Panc1 (cell line): ENCODE measurements at regions not wholly inside any gene's neighbourhood (a gene's known extent, or its start where the extent isn't known, plus 50 kb on each side); places are given as distances from the start of the nearest gene placed in this dataset.
A peak's percentile ranks its signal among the peaks of the same experiment; 100 is the strongest.

Source experiments
- ATAC-seq: fragments of 200-7000 bp; cut with Tn5 transposase; 2 replicates; pipeline ENCODE4 v1.9.1; 2020; ENCODE audit warnings: mild to moderate bottlenecking, moderate library complexity
- BruUV-seq: library from RNA; stranded (reverse); fragments of 400-500 nt; replicated peaks from 2 replicates; lab custom pipeline; 2021; lab: Mats Ljungman, UMichigan
- CTCF ChIA-PET: fragments of 300-600 bp; sonication (Branson Sonifier 250); formaldehyde crosslinking; loops from one replicate; lab custom pipeline; 2022; ENCODE audit warnings: antibody characterized with exemption; lab: Charles Lee
- POLR2A ChIA-PET: fragments of 300-600 bp; sonication (Branson Sonifier 250); formaldehyde crosslinking; loops from one replicate; lab custom pipeline; 2022; ENCODE audit warnings: antibody characterized with exemption; lab: Charles Lee
- DNase-seq: peaks from one replicate; pipeline ENCODE4 v3.0.0-alpha.2; 2010; ENCODE audit warnings: low read depth, low spot score
- H3K27ac ChIP-seq: 2 replicates; pipeline ENCODE4 v1.5.1; 2011; ENCODE audit warnings: mild to moderate bottlenecking, low read length, inconsistent platforms
- H3K27me3 ChIP-seq: fragments of 200-500 bp; sonication (Bioruptor generic); 2 replicates; pipeline ENCODE4 v1.6.0; 2014; ENCODE audit warnings: low read length, inconsistent platforms; ENCODE audit not compliant: control insufficient read depth, insufficient read depth
- H3K36me3 ChIP-seq: fragments of 200-500 bp; sonication (Bioruptor generic); 2 replicates; pipeline ENCODE4 v1.5.1; 2014; ENCODE audit warnings: inconsistent platforms, mild to moderate bottlenecking, low read length, moderate library complexity; ENCODE audit not compliant: control insufficient read depth, insufficient read depth
- H3K4me1 ChIP-seq: 2 replicates; pipeline ENCODE4 v1.5.1; 2011; ENCODE audit warnings: inconsistent platforms, mild to moderate bottlenecking, low read length, moderate library complexity; ENCODE audit not compliant: control insufficient read depth, insufficient read depth
- H3K4me3 ChIP-seq, 2 experiments: 2 replicates each; pipeline ENCODE4 v1.5.1; 2011 to 2012; ENCODE audit warnings: low read depth in 2 of 2, low read length in 2 of 2, mild to moderate bottlenecking in 2 of 2, inconsistent platforms in 1 of 2, moderate library complexity in 1 of 2
- H3K9me3 ChIP-seq: fragments of 200-500 bp; sonication (Bioruptor generic); 2 replicates; pipeline ENCODE4 v1.5.1; 2014; ENCODE audit warnings: low read depth, mild to moderate bottlenecking, inconsistent platforms, low read length, moderate library complexity; ENCODE audit not compliant: control insufficient read depth, insufficient read depth
- CTCF ChIP-seq: fragments of 450-650 bp; IDR thresholded peaks from 2 replicates; pipeline ENCODE4 v1.5.1; 2017; ENCODE audit warnings: mild to moderate bottlenecking
- POLR2AphosphoS5 ChIP-seq: IDR thresholded peaks from 2 replicates; pipeline ENCODE4 v1.6.1; 2012; ENCODE audit warnings: mild to moderate bottlenecking, low read depth, low read length, moderate library complexity
- SIN3A ChIP-seq: IDR thresholded peaks from 2 replicates; pipeline ENCODE4 v1.6.1; 2012; ENCODE audit warnings: low read depth, mild to moderate bottlenecking, low read length, moderate library complexity, borderline replicate concordance; ENCODE audit not compliant: insufficient read depth
- TCF7L2 ChIP-seq: IDR thresholded peaks from 2 replicates; pipeline ENCODE4 v1.6.1; 2011; ENCODE audit warnings: mild to moderate bottlenecking, low read depth, low read length, inconsistent platforms
- in situ Hi-C: cut with HindIII; loops from 2 replicates; pipeline ENCODE4 v1.10.0; 2016; ENCODE audit warnings: low sequenced_read_pairs, low pct_unique_long_range_greater_than_20kb
- intact Hi-C: fragments of 100-400 bp; cut with micrococcal nuclease; formaldehyde crosslinking; loops from one replicate; pipeline ENCODE4 v1.10.0; 2022; ENCODE audit not compliant: unreplicated experiment
- TF ChIP-seq, protein P1 (sequence below), 2 experiments: IDR thresholded peaks; 2 replicates each; pipeline ENCODE4 v1.6.1; 2011 to 2012; ENCODE audit warnings: low read depth in 2 of 2, control low read depth in 1 of 2, low read length in 1 of 2, mild to moderate bottlenecking in 1 of 2, moderate library complexity in 1 of 2; ENCODE audit not compliant: insufficient read depth in 1 of 2

DNA sequence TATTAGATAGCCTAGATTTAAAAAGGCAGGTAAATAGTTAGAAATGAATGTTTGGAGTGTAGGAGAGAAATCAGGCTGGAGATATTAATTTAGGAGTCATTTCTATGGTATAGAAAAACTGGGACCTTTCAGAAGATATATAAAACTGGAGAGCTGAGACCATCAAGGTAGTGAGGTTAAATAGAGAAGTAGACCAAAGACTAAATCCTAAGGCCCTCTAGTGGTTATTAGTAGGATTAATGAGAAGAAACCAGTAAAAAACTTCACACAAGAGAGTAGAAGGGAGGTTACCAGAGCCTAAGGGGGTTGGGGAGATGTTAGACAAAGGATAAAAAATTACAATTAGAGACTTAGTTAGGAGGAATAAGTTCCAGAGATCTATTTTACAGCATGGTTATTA, 351.0 kb upstream of the SPANXN1 start:
- Histone ChIP-seq H3K27ac (no peak overlapping the region), H3K27me3 (no peaks in the 10 kb centered on the region), H3K9me3 (no peaks in the 10 kb centered on the region), H3K4me1 (no peaks in the 10 kb centered on the region), H3K4me3 (no peak overlapping the region), H3K36me3 (no peaks in the 10 kb centered on the region)
- TF ChIP-seq CTCF (peak; percentile 30; the same call in 1 of the 2 replicates), POLR2AphosphoS5 (no peak)
- TF ChIP-seq, protein P1, sequence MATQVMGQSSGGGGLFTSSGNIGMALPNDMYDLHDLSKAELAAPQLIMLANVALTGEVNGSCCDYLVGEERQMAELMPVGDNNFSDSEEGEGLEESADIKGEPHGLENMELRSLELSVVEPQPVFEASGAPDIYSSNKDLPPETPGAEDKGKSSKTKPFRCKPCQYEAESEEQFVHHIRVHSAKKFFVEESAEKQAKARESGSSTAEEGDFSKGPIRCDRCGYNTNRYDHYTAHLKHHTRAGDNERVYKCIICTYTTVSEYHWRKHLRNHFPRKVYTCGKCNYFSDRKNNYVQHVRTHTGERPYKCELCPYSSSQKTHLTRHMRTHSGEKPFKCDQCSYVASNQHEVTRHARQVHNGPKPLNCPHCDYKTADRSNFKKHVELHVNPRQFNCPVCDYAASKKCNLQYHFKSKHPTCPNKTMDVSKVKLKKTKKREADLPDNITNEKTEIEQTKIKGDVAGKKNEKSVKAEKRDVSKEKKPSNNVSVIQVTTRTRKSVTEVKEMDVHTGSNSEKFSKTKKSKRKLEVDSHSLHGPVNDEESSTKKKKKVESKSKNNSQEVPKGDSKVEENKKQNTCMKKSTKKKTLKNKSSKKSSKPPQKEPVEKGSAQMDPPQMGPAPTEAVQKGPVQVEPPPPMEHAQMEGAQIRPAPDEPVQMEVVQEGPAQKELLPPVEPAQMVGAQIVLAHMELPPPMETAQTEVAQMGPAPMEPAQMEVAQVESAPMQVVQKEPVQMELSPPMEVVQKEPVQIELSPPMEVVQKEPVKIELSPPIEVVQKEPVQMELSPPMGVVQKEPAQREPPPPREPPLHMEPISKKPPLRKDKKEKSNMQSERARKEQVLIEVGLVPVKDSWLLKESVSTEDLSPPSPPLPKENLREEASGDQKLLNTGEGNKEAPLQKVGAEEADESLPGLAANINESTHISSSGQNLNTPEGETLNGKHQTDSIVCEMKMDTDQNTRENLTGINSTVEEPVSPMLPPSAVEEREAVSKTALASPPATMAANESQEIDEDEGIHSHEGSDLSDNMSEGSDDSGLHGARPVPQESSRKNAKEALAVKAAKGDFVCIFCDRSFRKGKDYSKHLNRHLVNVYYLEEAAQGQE (IDR thresholded peaks at IDR 0.05; ENCODE audit: insufficient read depth in 1 of 2, low read depth in 2 of 2, low read length in 1 of 2): no peak
- in situ Hi-C loops (no loop called here), intact Hi-C loops (no loop called here)
- no TSS peak for BruUV-seq
- no peak for DNase-seq
- ChIA-PET POLR2A (no interaction called here), CTCF (no interaction called here)
- ATAC-seq: no peak

GRCh38 chrX:144901521-144901920, 345.8 kb upstream of the SPANXN1 start:
- Histone ChIP-seq H3K27ac (no peak overlapping the region), H3K36me3 (no peaks in the 10 kb centered on the region), H3K27me3 (no peaks in the 10 kb centered on the region), H3K4me1 (no peaks in the 10 kb centered on the region), H3K9me3 (no peaks in the 10 kb centered on the region), H3K4me3 (no peak overlapping the region)
- no peak for DNase-seq
- ChIA-PET CTCF (no interaction called here), POLR2A (no interaction called here)
- ATAC-seq: no peak
- BruUV-seq: no TSS peak
- intact Hi-C loops (no loop called here), in situ Hi-C loops (no loop called here)
- TF ChIP-seq CTCF: no peak
- no peak for TF ChIP-seq TCF7L2
- TF ChIP-seq SIN3A: no peak
- TF ChIP-seq, protein P1 (IDR thresholded peaks at IDR 0.05; ENCODE audit: insufficient read depth in 1 of 2, low read depth in 2 of 2, low read length in 1 of 2): no peak
- TF ChIP-seq POLR2AphosphoS5: no peak
